ENCODE measurements at regions not wholly inside any gene's neighbourhood (a gene's known extent, or its start where the extent isn't known, plus 50 kb on each side); places are given as distances from the start of the nearest gene placed in this dataset.
"Not testable (repeated sequence)": the region's sequence is repeated elsewhere in the genome, so short reads cannot be mapped to it uniquely, and the experiment has no call there.

DNA sequence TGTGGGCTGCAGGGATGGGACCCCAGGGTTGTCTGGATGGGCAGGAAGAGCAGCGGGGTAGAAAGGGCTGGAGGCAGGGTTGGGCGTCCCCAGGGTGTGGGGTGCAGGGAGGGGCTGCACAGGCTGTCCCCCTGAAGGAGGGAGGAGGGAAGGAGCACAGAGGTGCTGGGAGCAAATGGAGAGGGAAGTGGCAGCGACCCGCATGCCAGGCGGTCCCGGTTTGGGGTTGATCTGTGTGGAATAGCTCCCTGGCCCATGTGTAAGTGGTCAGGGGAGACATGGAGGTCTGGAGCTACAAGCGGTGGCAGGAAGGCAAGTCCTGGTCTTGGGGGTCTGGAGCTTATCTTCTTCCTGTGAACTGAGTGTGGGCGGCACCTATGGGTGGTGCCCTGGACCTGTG, 532.0 kb downstream of the GOLGA6L6 start:
- not testable (repeated sequence) for TF ChIP-seq SUZ12 (IDR thresholded peaks at IDR 0.05; ENCODE audit: low read length); RXRA (IDR thresholded peaks at IDR 0.05; ENCODE audit: insufficient read depth, low read depth, low read length); TEAD4 (IDR thresholded peaks at IDR 0.05; ENCODE audit: low read depth, low read length); CTCF (IDR thresholded peaks at IDR 0.05; ENCODE audit: control extremely low read depth in 1 of 3, insufficient read depth in 1 of 3, low read depth in 1 of 3, low read length in 3 of 3); KDM1A (IDR thresholded peaks at IDR 0.05; ENCODE audit: borderline replicate concordance, low read length); JUND (IDR thresholded peaks at IDR 0.05; ENCODE audit: low read length); TAF7 (optimal IDR thresholded peaks at IDR 0.05; ENCODE audit: borderline replicate concordance, low read depth, low read length)
